ENCODE measurements at regions not wholly inside any gene's neighbourhood (a gene's known extent, or its start where the extent isn't known, plus 50 kb on each side); places are given as distances from the start of the nearest gene placed in this dataset.

DNA sequence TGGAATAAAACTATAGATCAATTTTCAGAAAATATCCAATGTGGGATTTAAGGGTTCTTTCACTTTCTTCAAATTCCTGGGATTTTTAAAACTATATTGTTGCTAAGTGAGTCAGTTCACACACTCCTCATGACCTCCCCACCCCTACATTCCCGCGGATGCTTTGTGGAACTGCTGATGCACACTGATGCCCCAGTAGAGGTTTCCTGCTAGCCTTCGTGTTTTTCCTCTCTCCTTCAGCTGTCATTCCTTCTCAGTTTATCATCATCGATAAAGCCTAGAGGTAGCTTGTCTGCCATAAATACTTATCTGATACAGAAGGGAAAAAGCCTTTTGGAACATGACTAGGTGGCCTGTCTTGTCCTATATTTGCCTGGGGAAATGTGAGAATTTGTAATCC is 67.4 kb upstream of the GALNT5 start:
- TF ChIP-seq POLR2A (IDR thresholded peaks at IDR 0.05; ENCODE audit: low read length) (no peak), MAFK (IDR thresholded peaks at IDR 0.05; ENCODE audit: partially characterized antibody) (no peak), MYC (IDR thresholded peaks at IDR 0.05; ENCODE audit: borderline replicate concordance, low read length) (no peak), CEBPB (IDR thresholded peaks at IDR 0.05) (no peak), HDAC2 (IDR thresholded peaks at IDR 0.05) (no peak), POLR2AphosphoS2 (conservative IDR thresholded peaks at IDR 0.05; ENCODE audit: low read length) (no peak), SMC3 (IDR thresholded peaks at IDR 0.05) (no peak), RCOR1 (IDR thresholded peaks at IDR 0.05; ENCODE audit: low read depth, low read length) (no peak)
- TF ChIP-seq, protein P1, sequence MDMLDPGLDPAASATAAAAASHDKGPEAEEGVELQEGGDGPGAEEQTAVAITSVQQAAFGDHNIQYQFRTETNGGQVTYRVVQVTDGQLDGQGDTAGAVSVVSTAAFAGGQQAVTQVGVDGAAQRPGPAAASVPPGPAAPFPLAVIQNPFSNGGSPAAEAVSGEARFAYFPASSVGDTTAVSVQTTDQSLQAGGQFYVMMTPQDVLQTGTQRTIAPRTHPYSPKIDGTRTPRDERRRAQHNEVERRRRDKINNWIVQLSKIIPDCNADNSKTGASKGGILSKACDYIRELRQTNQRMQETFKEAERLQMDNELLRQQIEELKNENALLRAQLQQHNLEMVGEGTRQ (IDR thresholded peaks at IDR 0.05), result no peak
- TF ChIP-seq, protein P2, sequence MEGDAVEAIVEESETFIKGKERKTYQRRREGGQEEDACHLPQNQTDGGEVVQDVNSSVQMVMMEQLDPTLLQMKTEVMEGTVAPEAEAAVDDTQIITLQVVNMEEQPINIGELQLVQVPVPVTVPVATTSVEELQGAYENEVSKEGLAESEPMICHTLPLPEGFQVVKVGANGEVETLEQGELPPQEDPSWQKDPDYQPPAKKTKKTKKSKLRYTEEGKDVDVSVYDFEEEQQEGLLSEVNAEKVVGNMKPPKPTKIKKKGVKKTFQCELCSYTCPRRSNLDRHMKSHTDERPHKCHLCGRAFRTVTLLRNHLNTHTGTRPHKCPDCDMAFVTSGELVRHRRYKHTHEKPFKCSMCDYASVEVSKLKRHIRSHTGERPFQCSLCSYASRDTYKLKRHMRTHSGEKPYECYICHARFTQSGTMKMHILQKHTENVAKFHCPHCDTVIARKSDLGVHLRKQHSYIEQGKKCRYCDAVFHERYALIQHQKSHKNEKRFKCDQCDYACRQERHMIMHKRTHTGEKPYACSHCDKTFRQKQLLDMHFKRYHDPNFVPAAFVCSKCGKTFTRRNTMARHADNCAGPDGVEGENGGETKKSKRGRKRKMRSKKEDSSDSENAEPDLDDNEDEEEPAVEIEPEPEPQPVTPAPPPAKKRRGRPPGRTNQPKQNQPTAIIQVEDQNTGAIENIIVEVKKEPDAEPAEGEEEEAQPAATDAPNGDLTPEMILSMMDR (IDR thresholded peaks at IDR 0.05), result no peak
- TF ChIP-seq, protein P3, sequence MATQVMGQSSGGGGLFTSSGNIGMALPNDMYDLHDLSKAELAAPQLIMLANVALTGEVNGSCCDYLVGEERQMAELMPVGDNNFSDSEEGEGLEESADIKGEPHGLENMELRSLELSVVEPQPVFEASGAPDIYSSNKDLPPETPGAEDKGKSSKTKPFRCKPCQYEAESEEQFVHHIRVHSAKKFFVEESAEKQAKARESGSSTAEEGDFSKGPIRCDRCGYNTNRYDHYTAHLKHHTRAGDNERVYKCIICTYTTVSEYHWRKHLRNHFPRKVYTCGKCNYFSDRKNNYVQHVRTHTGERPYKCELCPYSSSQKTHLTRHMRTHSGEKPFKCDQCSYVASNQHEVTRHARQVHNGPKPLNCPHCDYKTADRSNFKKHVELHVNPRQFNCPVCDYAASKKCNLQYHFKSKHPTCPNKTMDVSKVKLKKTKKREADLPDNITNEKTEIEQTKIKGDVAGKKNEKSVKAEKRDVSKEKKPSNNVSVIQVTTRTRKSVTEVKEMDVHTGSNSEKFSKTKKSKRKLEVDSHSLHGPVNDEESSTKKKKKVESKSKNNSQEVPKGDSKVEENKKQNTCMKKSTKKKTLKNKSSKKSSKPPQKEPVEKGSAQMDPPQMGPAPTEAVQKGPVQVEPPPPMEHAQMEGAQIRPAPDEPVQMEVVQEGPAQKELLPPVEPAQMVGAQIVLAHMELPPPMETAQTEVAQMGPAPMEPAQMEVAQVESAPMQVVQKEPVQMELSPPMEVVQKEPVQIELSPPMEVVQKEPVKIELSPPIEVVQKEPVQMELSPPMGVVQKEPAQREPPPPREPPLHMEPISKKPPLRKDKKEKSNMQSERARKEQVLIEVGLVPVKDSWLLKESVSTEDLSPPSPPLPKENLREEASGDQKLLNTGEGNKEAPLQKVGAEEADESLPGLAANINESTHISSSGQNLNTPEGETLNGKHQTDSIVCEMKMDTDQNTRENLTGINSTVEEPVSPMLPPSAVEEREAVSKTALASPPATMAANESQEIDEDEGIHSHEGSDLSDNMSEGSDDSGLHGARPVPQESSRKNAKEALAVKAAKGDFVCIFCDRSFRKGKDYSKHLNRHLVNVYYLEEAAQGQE (IDR thresholded peaks at IDR 0.05), result no peak

Data from A549 (cell line).